ES-I3 (cell line): ENCODE measurements at regions not wholly inside any gene's neighbourhood (a gene's known extent, or its start where the extent isn't known, plus 50 kb on each side); places are given as distances from the start of the nearest gene placed in this dataset.

Experiments used
- H3K36me3 ChIP-seq: 2 replicates; pipeline ENCODE4 v1.6.1; 2013; ENCODE audit warnings: mild to moderate bottlenecking, low read length, control low read depth, moderate library complexity; ENCODE audit not compliant: insufficient read depth
- H3K4me1 ChIP-seq: 2 replicates; pipeline ENCODE4 v1.6.1; 2013; ENCODE audit warnings: mild to moderate bottlenecking, control low read depth, low read length; ENCODE audit not compliant: insufficient read depth
- H3K9ac ChIP-seq: 2 replicates; pipeline ENCODE4 v1.6.1; 2013; ENCODE audit warnings: low read depth, mild to moderate bottlenecking, low read length, moderate library complexity
- H3K9me3 ChIP-seq: 2 replicates; pipeline ENCODE4 v1.6.1; 2013; ENCODE audit warnings: mild to moderate bottlenecking, low read length, moderate library complexity; ENCODE audit not compliant: control insufficient read depth, insufficient read depth

DNA sequence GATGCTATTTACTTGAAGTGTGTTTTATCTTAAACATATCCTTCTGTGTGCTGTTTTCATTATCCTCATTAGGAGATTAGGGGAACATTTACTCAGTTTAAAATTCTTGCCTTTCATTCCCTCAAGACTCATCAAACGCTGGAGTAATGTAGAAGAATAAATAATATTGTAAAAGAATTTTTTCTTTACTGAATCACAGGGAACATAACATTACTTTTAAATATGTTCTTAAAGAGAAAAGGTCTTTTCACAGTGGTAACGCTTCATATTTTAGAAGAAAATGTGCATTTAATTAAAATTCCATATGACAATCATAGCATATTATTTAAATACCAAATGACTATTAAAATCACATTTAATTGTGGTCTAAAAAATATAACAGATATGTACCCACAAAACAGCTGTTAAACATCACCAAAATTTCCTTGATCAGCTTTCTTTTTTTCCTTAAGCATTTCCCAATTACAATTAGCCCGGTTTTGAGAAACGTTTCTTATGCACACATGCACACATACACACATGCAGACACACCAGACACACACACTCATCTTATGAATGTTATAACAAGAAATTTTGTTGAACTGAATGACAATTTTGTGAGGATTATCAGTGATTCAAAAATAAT lies 102.0 kb upstream of the GLI3 start:
- Histone ChIP-seq H3K9ac (no peak overlapping the region), H3K4me1 (peaks cover 17% of the 10 kb centered on the region), H3K36me3 (no peaks in the 10 kb centered on the region), H3K9me3 (no peaks in the 10 kb centered on the region)

DNA sequence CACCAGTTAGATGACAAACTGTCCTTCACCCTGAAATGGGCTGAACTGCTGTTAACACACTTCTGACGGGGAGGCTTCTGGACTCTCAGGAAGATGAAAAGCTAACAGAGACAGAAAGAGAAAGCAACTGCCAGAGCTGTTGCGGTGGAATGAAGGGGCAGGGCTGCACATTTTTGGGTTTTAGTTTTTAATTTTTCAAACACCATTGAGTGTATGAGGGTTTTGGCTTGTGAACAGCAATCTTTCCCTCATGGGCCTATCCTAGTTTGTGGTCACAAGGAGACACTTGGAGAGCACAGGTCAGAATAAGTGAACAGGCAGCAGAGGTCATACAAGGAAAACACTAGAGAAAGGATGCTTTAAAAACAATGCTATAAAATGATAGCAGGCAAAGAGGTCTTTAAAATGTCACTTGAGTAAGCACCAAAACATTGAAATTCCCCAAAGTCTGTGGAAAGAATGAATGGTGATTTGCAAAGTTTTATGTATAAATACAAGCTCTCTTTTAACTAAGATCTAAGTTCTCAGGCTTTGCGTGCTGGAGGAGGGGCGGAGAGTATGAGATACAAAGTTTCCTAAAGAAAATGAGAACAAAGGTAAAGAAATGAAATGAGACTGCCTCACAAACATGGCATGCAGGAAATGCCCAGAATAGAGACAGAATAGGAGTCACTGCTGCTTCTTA lies 101.4 kb upstream of the GLI3 start:
- Histone ChIP-seq H3K4me1 (peaks cover 17% of the 10 kb centered on the region), H3K9ac (no peak overlapping the region), H3K9me3 (no peaks in the 10 kb centered on the region), H3K36me3 (no peaks in the 10 kb centered on the region)

DNA sequence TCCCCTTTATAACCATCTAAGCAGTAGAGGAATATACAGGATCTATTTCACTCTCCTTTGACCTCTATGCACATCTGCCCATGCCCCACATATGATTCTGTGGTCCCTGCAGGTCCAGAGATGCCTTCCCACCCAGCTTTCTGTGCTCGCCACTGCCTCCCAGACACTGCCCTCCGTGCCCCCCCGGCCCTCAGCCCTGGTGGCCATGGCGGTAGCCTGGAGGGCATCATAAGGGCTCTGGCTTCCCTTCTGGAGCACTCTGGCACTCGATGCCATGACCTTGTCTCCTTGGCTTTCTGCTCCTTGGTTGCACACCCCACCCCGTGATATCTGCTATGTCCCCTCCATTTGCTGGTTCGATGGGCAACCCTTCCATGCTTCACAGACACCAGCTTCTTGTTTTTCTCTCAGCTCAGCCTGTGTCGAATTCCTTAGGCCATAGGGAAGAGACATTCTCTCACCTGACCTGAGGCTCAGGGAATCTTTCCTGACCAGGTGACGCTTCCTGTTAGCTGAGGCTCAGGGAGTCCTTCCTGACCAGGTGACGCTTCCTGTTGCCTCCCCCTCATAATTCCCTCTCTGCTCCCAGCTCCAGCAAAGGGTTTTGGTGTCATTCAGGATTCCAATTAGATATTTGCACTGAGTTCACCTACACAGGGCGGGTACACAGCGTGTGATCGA lies 100.4 kb upstream of the GLI3 start:
- Histone ChIP-seq H3K4me1 (peaks cover 17% of the 10 kb centered on the region), H3K36me3 (no peaks in the 10 kb centered on the region), H3K9ac (no peak overlapping the region), H3K9me3 (no peaks in the 10 kb centered on the region)

GRCh38 chr7:42332605-42333222 lies 95.7 kb upstream of the GLI3 start:
- Histone ChIP-seq H3K9ac (no peak overlapping the region), H3K9me3 (no peaks in the 10 kb centered on the region), H3K36me3 (no peaks in the 10 kb centered on the region), H3K4me1 (no peaks in the 10 kb centered on the region; the same call in 1 of the 2 replicates)

- Histone ChIP-seq H3K9me3 (no peaks in the 10 kb centered on the region), H3K9ac (no peak overlapping the region)
These were observed 82.6 kb upstream of the GLI3 start for GRCh38 chr7:42319631-42320030.

GRCh38 chr7:42315631-42316030 lies 78.6 kb upstream of the GLI3 start:
- Histone ChIP-seq H3K4me1 (0 out of 2 replicates have a peak, but pooled peaks cover 3% of the 10 kb centered on the region), H3K9me3 (no peaks in the 10 kb centered on the region), H3K9ac (no peak overlapping the region), H3K36me3 (no peaks in the 10 kb centered on the region)

More at GRCh38 chr7:42319631-42320030, 82.6 kb upstream of the GLI3 start:
- H3K36me3 ChIP-seq = no peaks in the 10 kb centered on the region
- H3K4me1 ChIP-seq = 0 out of 2 replicates have a peak, but pooled peaks cover 2% of the 10 kb centered on the region

- H3K4me1 ChIP-seq = 0 out of 2 replicates have a peak, but pooled peaks cover 3% of the 10 kb centered on the region
- no peaks in the 10 kb centered on the region for H3K9me3 ChIP-seq
- H3K9ac ChIP-seq = no peak overlapping the region
- no peaks in the 10 kb centered on the region for H3K36me3 ChIP-seq
These were observed 78.1 kb upstream of the GLI3 start for GRCh38 chr7:42315103-42315502.

- 0 out of 2 replicates have a peak, but pooled peaks cover 3% of the 10 kb centered on the region for H3K4me1 ChIP-seq
- no peak overlapping the region for H3K9ac ChIP-seq
- no peaks in the 10 kb centered on the region for H3K9me3 ChIP-seq
- no peaks in the 10 kb centered on the region for H3K36me3 ChIP-seq
These were observed 77.7 kb upstream of the GLI3 start for GRCh38 chr7:42314696-42315095.

DNA sequence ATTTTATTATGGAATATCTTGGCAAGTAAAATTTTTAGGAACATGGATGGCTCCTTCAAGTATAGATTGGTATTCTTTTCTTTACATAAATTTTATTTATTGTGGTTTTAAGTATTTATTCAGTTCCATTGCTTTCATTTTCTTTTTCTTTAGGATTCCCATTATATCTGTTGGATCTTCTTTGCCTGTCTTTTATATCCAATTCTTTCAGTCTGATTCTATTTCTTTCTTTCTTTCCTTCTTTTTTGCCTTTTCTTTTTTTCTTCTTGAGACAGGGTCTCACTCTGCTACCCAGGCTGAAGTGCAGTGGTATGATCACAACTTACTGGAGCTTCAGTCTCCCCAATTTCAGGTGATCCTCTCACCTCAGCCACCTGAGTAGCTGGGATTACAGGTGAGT lies 74.2 kb upstream of the GLI3 start:
- H3K4me1 ChIP-seq = 0 out of 2 replicates have a peak, but pooled peaks cover 3% of the 10 kb centered on the region
- no peak overlapping the region for H3K9ac ChIP-seq
- no peaks in the 10 kb centered on the region for H3K36me3 ChIP-seq
- no peaks in the 10 kb centered on the region for H3K9me3 ChIP-seq

GRCh38 chr7:42292991-42293521 lies 56.0 kb upstream of the GLI3 start:
- Histone ChIP-seq H3K4me1 (no peaks in the 10 kb centered on the region), H3K36me3 (no peaks in the 10 kb centered on the region), H3K9me3 (no peaks in the 10 kb centered on the region), H3K9ac (no peak overlapping the region)

DNA sequence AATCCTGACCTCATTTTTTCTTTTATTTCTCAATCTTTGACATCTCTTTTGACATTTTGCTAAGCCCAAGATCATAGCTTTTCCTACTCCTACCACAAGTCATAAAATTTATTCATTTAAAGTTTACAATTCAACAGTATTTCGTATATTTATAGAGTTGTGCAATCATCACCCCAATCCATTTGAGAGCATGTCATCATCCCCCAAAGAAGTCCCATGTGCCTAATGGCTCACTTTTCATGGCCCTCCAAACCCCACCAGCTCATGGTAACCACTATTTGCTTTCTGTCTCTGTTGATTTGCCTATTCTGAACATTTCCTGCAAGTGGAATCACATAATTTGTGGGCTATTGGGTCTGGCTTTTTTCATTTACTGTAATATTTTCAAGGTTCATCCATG lies 52.5 kb upstream of the GLI3 start:
- no peaks in the 10 kb centered on the region for H3K36me3 ChIP-seq
- H3K9me3 ChIP-seq = no peaks in the 10 kb centered on the region
- no peaks in the 10 kb centered on the region for H3K4me1 ChIP-seq
- H3K9ac ChIP-seq = no peak overlapping the region
